Gastrocnemius medialis (tissue), 4 donors: ENCODE measurements at regions not wholly inside any gene's neighbourhood (a gene's known extent, or its start where the extent isn't known, plus 50 kb on each side); places are given as distances from the start of the nearest gene placed in this dataset.

Source experiments
- ATAC-seq, 2 donors: fragments of 150-250 bp; one replicate each; pipeline ENCODE4 v1.9.1; 2016
- DNase-seq, 2 donors: peaks; one replicate each; pipeline ENCODE4 v3.0.0-alpha.2; 2019
- H3K27ac ChIP-seq, 4 donors: fragments of 200-600 bp; sonication (generic); 1 replicate in 1 of 4; 2 replicates in 3 of 4; pipeline ENCODE4 v1.5.1; 2016 to 2018; ENCODE audit warnings: mild to moderate bottlenecking in 2 of 4, moderate library complexity in 1 of 4
- H3K27me3 ChIP-seq, 3 donors: fragments of 200-600 bp; sonication (generic) in 2 of 3; 1 replicate in 1 of 3; 2 replicates in 2 of 3; pipeline versions ENCODE4 v1.5.1 to v1.6.0; 2016 to 2019; ENCODE audit warnings: mild to moderate bottlenecking in 1 of 3, moderate library complexity in 1 of 3
- H3K36me3 ChIP-seq, 2 donors: fragments of 200-600 bp; sonication (generic) in 1 of 2; one replicate each; pipeline ENCODE4 v1.5.1; 2017 to 2018
- H3K4me1 ChIP-seq, 2 donors: fragments of 200-600 bp; sonication (generic) in 1 of 2; one replicate each; pipeline ENCODE4 v1.5.1; 2016 to 2017; ENCODE audit warnings: mild to moderate bottlenecking in 2 of 2
- H3K4me3 ChIP-seq, 4 donors: fragments of 200-600 bp; sonication (generic) in 3 of 4; 1 replicate in 1 of 4; 2 replicates in 3 of 4; pipeline ENCODE4 v1.5.1; 2016 to 2019; ENCODE audit warnings: mild to moderate bottlenecking in 2 of 4
- H3K9me3 ChIP-seq, 3 donors: fragments of 200-600 bp; sonication (generic) in 2 of 3; 1 replicate in 1 of 3; 2 replicates in 2 of 3; pipeline ENCODE4 v1.5.1; 2016 to 2019
- CTCF ChIP-seq, 5 experiments: fragments of 450-650 bp in 3 of 5; fragments of 200-600 bp in 2 of 5; sonication (generic) in 2 of 5; IDR thresholded peaks in 4 of 5; conservative IDR thresholded peaks in 1 of 5; 1 replicate in 4 of 5; 2 replicates in 1 of 5; pipeline ENCODE4 v1.5.1; 2016 to 2019; ENCODE audit warnings: antibody characterized with exemption in 5 of 5, mild to moderate bottlenecking in 3 of 5, moderate library complexity in 3 of 5
- POLR2A ChIP-seq, 2 donors: fragments of 450-650 bp; IDR thresholded peaks; one replicate each; pipeline ENCODE4 v1.6.1; 2017; ENCODE audit warnings: antibody characterized with exemption in 2 of 2, mild to moderate bottlenecking in 2 of 2, moderate library complexity in 2 of 2
- in situ Hi-C, 4 donors: fragments of 200-750 bp; cut with MboI; loops; one replicate each; pipeline versions ENCODE4 v1.15.0 to v1.8.0; 2017; ENCODE audit warnings: low sequenced_read_pairs in 4 of 4
- intact Hi-C: fragments of 100-400 bp; cut with DNase I; formaldehyde crosslinking; loops from one replicate; pipeline ENCODE4 v1.15.1; 2023; ENCODE audit warnings: low total_unique reads

- DNase-seq: no peak
- no peak for TF ChIP-seq POLR2A (IDR thresholded peaks at IDR 0.05)
- no peak for TF ChIP-seq CTCF (IDR thresholded peaks at IDR 0.05 in 4 of 5, conservative IDR thresholded peaks at IDR 0.05 in 1 of 5)
- H3K27me3 ChIP-seq: no peaks in the 10 kb centered on the region
- in situ Hi-C loops (no loop called here), intact Hi-C loops (no loop called here)
- no peak for ATAC-seq
- no peaks in the 10 kb centered on the region for H3K36me3 ChIP-seq
- H3K9me3 ChIP-seq: no peaks in the 10 kb centered on the region
- no peak overlapping the region for H3K27ac ChIP-seq
- no peaks in the 10 kb centered on the region for H3K4me1 ChIP-seq
- H3K4me3 ChIP-seq: no peak overlapping the region
Measured at GRCh38 chr2:82084679-82085392, 1780.3 kb upstream of the LRRTM1 start.

GRCh38 chr2:82075875-82076274, 1771.3 kb upstream of the LRRTM1 start:
- in situ Hi-C loops (no loop called here), intact Hi-C loops (no loop called here)
- no peak for TF ChIP-seq CTCF (IDR thresholded peaks at IDR 0.05 in 4 of 5, conservative IDR thresholded peaks at IDR 0.05 in 1 of 5)
- ATAC-seq (no peak), DNase-seq (no peak)
- Histone ChIP-seq H3K36me3 (no peaks in the 10 kb centered on the region), H3K27ac (no peak overlapping the region), H3K4me3 (no peak overlapping the region), H3K4me1 (no peaks in the 10 kb centered on the region), H3K27me3 (no peaks in the 10 kb centered on the region), H3K9me3 (no peaks in the 10 kb centered on the region)

GRCh38 chr2:82062463-82062862, 1757.9 kb upstream of the LRRTM1 start:
- Histone ChIP-seq H3K36me3 (no peaks in the 10 kb centered on the region), H3K4me3 (no peak overlapping the region), H3K27ac (no peak overlapping the region), H3K4me1 (no peaks in the 10 kb centered on the region), H3K9me3 (no peaks in the 10 kb centered on the region), H3K27me3 (no peaks in the 10 kb centered on the region)
- TF ChIP-seq CTCF (IDR thresholded peaks at IDR 0.05 in 4 of 5, conservative IDR thresholded peaks at IDR 0.05 in 1 of 5): no peak
- TF ChIP-seq POLR2A (IDR thresholded peaks at IDR 0.05): no peak
- intact Hi-C loops (no loop called here), in situ Hi-C loops (no loop called here)
- DNase-seq: no peak
- ATAC-seq: no peak

GRCh38 chr2:82055846-82056245, 1751.3 kb upstream of the LRRTM1 start:
- no peaks in the 10 kb centered on the region for H3K9me3 ChIP-seq
- H3K27ac ChIP-seq: no peak overlapping the region
- ATAC-seq (no peak), DNase-seq (no peak)
- intact Hi-C loops (no loop called here), in situ Hi-C loops (no loop called here)
- no peaks in the 10 kb centered on the region for H3K36me3 ChIP-seq
- H3K4me1 ChIP-seq: no peaks in the 10 kb centered on the region
- no peaks in the 10 kb centered on the region for H3K27me3 ChIP-seq
- TF ChIP-seq CTCF (IDR thresholded peaks at IDR 0.05 in 4 of 5, conservative IDR thresholded peaks at IDR 0.05 in 1 of 5) (no peak), POLR2A (IDR thresholded peaks at IDR 0.05) (no peak)
- H3K4me3 ChIP-seq: no peak overlapping the region

GRCh38 chr2:82043867-82044266, 1739.3 kb upstream of the LRRTM1 start:
- no peak for DNase-seq
- in situ Hi-C loops (no loop called here), intact Hi-C loops (no loop called here)
- TF ChIP-seq CTCF (IDR thresholded peaks at IDR 0.05 in 4 of 5, conservative IDR thresholded peaks at IDR 0.05 in 1 of 5) (no peak), POLR2A (IDR thresholded peaks at IDR 0.05) (no peak)
- ATAC-seq: no peak
- Histone ChIP-seq H3K4me1 (no peaks in the 10 kb centered on the region), H3K27me3 (no peaks in the 10 kb centered on the region), H3K27ac (no peak overlapping the region), H3K36me3 (no peaks in the 10 kb centered on the region), H3K9me3 (no peaks in the 10 kb centered on the region), H3K4me3 (no peak overlapping the region)
